SK-N-SH treated with all-trans-retinoic acid at 6 μM for 48 hours (cell line): ENCODE measurements at regions not wholly inside any gene's neighbourhood (a gene's known extent, or its start where the extent isn't known, plus 50 kb on each side); places are given as distances from the start of the nearest gene placed in this dataset.

Experiments
- ZC3H10 ChIP-seq: fragments of 250-450 bp; sonication (Bioruptor Pico); IDR thresholded peaks from 2 replicates; pipeline ENCODE4 v1.5.1; 2021; ENCODE audit warnings: mild to moderate bottlenecking, moderate library complexity
- TF ChIP-seq, protein P1 (sequence below): fragments of 250-450 bp; sonication (Bioruptor Pico); IDR thresholded peaks from 2 replicates; pipeline ENCODE4 v1.5.1; 2020; ENCODE audit warnings: low read depth, mild to moderate bottlenecking, moderate library complexity

DNA sequence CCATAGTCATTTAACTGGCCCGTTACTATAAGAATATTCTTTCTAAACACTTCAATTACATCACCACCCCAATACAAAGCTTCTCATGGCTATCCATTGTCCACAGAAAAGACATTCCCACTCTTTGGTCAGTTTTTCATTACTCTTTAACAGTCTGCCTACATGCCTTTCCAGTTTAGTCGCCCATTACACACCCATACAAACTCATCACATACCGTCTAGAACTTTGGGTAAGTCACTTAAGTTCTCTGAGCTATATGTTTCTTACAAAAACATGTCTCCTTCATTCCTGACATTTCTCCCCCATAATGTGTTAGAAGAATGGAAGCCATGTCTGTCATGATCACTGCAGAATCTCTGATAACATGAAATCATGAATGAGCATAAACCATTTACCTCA is 108.2 kb upstream of the STK17B start:
- TF ChIP-seq, protein P1, sequence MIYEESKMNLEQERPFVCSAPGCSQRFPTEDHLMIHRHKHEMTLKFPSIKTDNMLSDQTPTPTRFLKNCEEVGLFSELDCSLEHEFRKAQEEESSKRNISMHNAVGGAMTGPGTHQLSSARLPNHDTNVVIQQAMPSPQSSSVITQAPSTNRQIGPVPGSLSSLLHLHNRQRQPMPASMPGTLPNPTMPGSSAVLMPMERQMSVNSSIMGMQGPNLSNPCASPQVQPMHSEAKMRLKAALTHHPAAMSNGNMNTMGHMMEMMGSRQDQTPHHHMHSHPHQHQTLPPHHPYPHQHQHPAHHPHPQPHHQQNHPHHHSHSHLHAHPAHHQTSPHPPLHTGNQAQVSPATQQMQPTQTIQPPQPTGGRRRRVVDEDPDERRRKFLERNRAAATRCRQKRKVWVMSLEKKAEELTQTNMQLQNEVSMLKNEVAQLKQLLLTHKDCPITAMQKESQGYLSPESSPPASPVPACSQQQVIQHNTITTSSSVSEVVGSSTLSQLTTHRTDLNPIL = no peak
- TF ChIP-seq ZC3H10 (CRISPR knock-in tag) = no peak
